ENCODE measurements at regions not wholly inside any gene's neighbourhood (a gene's known extent, or its start where the extent isn't known, plus 50 kb on each side); places are given as distances from the start of the nearest gene placed in this dataset.

DNA sequence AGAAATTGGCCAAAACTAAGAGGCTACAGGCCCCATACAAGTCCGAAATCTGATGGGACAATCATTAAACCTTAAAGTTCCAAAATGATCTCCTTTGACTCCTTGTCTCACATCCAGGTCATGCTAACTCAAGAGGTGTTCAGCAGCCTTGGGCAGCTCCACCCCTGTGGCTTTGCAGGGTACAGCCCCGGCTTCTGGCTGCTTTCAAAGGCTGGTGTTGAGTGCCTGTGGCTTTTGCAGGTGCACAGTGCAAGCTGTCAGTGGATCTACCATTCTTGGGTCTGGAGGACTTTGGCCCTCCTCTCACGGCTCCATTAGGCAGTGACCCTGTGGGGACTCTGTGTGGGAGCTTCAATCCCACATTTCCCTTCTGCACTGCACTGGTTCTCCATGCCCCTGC lies 329.1 kb upstream of the MAD2L1 start:
- no peak for TF ChIP-seq EZH2 (IDR thresholded peaks at IDR 0.05)
- TF ChIP-seq POLR2AphosphoS5 (IDR thresholded peaks at IDR 0.05; ENCODE audit: borderline replicate concordance, low read depth, low read length): no peak
